CD4-positive, alpha-beta T cell treated with Interleukin-10 for 1 hour (primary cell): ENCODE measurements at regions not wholly inside any gene's neighbourhood (a gene's known extent, or its start where the extent isn't known, plus 50 kb on each side); places are given as distances from the start of the nearest gene placed in this dataset.

Experiments
- DNase-seq: peaks from one replicate; pipeline ENCODE4 v3.0.0-alpha.2; 2020

DNA sequence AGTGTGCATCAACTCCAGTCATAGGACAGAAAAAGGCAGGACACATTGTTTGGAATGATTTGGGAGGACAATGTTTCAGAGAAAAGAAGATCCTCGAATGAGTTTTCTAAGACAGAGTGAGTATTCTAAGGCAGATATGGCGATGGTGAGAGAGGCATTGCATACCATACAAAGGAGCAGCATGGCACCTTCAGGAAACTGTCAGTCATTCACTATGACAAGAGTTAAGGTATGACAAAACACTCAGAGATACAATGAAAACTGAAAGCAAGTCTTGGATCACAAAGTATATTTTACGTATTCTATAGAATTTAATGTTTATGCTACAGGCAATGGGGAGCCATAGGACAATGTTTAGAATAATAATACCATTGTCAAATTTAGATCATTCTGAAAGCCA is 337.4 kb upstream of the LYPLAL1 start:
- no peak for DNase-seq

DNA sequence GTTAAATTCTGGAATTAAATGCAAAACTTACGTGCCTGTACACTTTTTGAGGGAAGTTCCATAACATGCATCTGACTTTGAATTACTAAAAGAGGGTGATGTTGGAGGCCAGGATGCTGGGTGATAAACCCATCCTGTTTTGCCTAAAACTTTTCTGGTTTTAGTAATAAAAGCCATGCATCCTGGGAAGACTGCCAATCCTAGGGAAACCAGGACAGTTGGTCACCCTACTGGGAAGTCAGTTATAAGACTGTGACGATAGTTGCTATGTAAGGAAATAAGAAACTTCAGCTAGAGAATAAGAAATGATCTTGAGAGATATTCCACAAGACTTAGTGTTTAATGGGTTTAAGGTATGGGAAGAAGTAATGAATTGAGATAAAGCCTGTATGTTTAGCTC is 336.6 kb upstream of the LYPLAL1 start:
- no peak for DNase-seq

DNA sequence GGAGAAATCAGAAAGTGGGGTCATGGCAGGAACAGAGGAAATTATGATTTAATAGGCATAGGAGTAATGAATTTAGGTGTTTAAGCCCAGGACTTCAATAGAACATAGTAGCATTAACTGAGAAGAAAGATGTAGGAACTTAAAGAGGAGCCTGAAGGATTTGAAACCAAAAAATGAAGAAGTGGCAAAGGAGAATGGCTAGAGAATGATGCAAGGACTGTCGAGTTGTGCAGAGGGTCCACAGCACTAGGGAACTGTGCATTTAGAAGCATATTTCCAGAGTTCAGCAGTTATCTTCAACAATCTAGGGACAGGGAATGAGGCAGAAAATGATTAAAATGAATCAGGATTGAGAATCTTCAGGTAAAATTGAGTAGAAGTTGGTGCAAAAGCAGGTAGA is 328.1 kb upstream of the LYPLAL1 start:
- no peak for DNase-seq

DNA sequence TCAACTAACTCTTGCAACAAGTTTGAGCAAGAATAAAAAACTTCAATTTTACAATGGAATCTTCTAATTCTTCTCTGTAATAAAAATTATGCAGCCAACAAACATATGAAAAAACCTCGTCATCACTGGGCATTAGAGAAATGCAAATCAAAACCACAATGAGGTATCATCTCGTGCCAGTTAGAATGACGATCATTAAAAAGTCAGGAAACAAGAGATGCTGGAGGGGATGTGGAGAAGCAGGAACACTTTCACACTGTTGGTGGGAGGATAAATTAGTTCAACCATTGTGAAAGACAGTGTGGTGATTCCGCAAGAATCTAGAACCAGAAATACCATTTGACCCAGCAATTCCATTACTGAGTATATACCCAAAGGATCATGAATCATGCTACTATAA is 327.5 kb upstream of the LYPLAL1 start:
- DNase-seq, result no peak

DNA sequence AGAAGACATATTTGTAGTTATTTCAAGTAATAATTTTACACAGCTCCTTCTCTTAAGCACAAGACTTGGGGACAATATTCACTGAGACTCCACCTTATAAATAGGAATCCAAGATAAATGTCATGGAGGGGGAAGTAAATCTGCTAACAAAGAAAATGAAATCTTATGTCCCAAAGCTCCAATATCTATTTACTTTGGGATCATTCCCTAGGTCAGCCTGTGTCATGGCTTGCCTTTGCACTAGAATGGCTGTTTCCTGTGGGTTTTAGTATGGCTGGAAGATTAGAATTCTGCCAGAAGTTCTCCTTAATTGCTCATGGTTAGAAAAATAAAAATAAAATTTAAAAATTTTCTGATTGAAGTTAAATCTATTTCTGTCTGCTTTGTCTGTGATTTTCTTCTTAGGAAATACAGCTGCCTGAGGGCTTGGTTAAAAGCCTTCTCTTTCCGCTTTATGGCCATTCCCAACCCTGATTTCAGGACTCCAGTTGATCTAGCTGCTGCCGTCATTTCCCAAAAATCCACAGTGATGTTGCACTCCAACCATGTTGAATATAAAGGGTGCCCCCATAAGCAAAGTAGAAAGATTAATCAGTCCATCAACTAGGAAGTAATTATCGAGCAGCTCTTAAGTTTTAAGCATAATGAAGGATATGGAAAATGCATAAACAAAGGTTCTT is 326.4 kb upstream of the LYPLAL1 start:
- DNase-seq, result no peak

DNA sequence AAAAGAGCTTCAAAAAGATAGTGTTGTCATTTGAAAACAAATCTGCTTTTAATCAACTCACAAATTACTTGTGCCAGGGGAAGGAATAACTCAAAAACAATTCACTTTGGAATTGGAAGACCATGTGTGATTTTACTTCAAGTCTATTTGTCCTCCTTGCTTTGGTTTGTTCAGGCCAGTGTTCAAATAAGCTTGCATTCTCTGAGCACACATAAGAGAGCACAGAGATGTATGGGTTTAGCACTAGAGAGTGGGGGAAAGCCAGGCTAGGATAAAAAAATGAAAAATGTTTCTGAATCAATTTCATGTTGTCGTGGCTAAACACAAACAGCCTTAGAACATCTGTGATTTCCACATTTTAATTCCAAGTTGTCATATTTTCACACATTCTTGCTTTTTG is 325.7 kb upstream of the LYPLAL1 start:
- DNase-seq, result no peak

DNA sequence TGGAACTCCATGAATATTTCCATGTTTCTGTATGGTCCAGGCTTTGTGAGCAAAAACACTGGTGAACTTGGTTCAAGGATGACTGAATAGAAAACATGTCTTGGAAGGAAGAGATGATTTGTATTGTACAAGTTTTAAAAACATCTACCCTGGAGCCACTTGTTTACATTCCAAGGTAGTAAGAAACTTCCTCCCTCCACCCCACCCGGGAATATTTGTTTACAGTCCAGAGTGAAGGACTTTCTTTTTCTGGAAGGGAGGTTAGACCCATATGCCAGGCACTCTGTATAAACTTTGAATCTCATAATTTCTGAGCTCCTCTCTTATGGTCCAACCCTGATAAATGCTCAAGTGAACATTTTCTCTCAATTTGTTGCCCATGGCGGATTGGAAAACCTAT is 323.3 kb upstream of the LYPLAL1 start:
- DNase-seq, result no peak

DNA sequence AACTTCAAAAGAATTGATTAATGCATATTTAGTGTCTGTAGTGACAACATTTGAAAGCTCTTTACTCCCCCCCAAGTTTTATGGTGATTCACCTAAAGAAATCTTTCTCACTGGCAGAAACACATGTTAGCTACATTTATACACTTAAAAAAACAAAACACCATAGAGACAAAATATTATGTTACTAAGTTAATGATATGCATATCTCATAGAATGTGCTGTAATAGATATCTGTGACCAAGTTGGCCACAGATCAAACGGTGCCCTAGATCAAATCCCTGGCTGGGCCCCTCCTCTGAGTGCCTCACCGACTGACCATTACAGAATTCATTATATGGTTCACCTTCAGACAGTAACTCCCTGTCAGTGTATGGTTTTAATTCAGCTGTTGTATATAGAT is 322.1 kb upstream of the LYPLAL1 start:
- DNase-seq, result no peak

DNA sequence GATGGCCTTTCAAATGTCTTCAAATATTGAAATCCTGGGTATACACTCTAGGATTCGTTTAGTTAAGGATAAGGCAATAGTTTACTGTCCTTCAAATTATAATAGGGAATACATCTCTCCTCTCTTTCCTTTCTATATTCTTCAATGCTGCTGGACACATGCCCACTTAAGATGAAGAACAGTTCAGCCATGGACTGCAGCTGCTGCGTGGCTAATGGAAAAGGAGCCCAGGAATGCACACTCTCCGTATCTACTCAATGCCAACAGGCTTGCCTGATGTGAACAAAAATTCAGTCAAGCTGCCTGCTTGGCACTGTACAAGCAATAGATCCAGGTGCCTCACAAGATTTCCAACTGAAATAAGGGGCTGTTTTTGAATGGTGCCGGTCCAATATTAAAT is 321.2 kb upstream of the LYPLAL1 start:
- DNase-seq, result no peak

DNA sequence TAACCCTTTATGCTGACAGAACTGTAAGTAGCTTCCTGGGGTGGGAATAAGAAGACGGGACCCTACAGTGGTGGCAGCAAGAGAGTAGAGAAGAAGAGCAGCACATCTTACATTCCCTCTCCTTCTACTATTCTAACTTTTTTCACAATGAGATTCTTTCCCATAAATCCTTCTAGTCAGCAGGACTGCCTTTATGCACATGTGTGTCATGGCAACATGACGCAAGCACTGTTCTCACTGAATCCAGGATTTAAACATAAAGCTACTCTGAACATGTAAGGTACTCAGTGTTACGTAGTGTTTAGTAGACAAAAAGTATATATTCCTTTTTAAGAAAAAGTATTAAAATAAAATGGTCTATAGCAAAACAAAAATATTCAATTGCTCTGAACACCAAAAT is 309.7 kb upstream of the LYPLAL1 start:
- DNase-seq, result no peak

DNA sequence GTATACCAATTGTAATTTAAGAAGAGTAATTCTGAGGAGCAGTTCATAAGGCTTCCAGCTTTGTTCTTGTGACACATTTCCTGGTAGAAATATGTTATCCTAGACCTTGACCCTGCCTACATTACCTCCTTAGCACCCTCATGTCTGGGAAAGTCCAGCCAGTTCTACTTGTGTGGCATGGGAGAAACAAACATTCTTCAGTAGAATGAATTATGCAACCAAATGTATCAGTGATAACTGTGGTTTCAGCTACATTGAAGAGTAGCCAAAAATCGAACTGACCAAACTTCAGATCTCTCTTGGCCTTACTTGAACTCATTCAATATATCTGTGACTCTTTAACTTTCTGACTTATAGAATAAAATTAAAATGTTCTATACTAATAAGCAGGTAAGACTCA is 308.1 kb upstream of the LYPLAL1 start:
- no peak for DNase-seq

DNA sequence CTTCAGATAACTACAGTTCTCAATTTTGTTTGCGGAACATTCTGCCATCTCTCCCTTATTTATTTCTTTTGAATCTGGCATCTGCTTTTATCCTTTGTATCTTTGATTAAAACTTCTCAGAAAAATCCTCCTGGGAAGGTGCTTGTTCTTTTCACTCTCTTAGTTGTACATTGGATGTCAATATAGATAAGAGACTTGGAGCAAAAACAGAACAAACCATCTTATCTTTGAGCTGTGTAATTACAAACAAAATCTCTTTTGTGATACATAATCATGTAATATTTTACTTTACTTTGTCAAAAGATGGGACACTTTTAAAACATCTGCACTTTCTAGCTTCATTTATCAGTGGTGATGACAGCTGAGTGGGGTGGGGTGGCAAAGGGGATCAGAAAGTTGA is 307.2 kb upstream of the LYPLAL1 start:
- no peak for DNase-seq

DNA sequence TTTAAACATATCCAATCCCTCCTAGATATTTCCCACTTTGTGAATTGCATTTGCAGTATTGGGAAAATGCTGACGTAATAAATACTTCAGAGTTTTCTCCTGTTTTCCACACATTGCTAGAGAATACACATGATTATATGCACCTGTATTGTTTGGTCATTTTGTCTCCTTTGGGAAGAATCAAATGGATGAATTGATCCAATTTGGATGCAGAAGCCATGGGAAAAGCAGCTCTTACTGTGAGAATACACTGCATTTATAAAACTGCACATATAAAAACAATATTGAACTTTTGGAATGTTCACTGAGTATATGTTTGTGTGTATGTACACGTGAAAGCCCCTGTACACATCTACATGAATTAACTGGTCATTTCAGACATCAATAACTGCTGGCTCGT is 306.6 kb upstream of the LYPLAL1 start:
- DNase-seq, result no peak

DNA sequence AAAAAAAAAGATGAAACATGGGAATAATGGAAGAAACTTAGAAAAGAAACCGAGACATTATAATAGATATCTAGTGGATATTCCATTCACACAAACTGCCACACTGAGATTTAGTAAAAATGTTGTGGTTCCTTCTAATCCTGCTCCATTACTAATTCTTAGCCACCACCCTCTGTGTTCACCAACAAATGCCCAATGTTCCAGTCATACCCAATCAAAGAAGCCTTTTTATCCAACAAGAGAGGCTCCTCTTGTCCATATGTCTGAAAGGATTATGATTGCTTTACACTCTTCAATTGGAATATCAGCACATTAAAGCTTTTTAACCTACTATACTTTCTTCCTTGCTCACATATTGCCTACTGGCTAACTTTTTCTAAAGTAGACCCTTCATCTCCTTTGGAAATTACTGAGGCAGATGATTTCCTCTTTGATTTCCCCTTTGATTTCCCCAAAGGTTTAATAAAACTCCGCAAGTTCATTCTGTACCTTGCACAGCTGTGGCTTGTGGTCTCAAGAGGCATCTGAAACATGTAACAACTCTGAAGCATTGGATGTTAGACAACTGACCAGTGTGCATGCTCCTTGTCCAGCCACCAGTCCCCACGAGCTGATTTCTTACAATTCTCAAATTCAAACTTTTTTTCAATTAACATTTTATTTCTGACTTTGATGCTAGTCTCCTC is 305.6 kb upstream of the LYPLAL1 start:
- DNase-seq, result no peak

DNA sequence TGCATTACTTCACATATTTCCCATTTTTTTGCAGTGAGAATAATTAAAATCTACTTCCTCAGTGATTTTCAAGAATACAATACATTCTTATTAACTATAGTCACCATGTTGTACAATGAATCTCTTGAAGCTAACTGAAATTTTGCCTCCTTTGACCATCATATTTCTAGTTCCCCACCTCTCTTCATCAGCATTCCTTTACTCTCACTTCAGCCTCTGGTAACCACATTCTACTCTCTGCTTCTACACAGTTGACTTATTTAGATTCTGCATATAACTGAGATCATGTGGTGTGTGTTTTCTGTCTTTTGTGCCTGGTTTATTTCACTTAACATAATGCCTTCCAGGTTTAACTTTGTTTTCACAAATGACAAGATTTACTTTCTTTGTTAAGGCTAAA is 304.4 kb upstream of the LYPLAL1 start:
- no peak for DNase-seq

DNA sequence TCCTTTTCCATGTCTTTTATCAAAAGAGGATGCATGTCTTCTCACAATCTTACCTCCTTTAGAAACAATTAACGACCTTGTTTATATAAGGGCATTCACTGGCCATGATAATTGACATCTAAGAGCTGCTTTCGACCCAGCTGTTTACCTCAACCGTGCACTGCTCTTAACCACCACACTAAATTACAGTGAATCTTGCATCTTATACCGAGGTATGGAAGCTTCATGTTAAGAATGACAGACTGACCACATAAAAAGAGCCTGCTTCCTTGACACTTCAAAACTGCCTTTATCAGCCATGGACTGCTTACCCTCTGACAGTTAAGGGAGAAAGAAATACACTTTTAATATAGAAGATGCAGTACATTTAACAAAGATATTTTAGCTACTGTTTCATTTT is 301.7 kb upstream of the LYPLAL1 start:
- no peak for DNase-seq

DNA sequence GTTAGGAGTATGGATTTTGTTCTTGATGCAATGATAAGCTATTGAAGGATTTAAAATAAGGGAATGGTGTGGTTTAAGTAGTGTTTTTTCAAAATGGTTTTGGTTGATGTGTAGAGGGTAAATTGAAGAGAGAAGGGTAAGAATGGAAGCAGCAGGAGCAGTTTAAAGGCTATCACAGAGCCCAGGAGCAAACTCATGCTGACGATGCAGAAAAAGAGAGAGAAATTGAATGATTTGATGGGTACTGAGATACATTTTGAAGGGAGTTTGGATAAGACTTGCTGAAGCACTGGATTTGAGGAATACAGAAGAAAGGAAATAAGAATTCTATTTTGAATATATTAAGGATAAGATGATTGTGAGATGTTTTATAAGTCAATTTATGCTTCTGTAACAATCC is 300.8 kb upstream of the LYPLAL1 start:
- no peak for DNase-seq

DNA sequence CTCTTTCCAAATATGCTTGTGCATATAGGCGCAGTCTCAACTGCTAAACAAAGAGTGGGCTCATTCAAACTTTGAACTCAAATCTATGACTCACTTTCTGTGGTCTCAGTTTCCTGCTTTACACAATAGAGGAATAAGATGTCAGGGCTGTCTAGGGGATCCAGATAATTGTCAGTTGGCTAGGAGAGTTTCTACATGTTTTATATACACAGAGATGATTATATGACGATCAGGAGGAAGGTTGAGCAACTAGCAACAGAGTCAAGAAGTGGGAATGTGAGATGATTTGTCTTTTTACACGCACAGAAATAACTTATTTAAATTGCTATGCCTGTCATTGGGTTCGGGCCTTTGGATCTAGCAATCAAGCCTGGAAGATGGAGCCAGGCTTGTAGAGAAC is 299.4 kb upstream of the LYPLAL1 start:
- no peak for DNase-seq

DNA sequence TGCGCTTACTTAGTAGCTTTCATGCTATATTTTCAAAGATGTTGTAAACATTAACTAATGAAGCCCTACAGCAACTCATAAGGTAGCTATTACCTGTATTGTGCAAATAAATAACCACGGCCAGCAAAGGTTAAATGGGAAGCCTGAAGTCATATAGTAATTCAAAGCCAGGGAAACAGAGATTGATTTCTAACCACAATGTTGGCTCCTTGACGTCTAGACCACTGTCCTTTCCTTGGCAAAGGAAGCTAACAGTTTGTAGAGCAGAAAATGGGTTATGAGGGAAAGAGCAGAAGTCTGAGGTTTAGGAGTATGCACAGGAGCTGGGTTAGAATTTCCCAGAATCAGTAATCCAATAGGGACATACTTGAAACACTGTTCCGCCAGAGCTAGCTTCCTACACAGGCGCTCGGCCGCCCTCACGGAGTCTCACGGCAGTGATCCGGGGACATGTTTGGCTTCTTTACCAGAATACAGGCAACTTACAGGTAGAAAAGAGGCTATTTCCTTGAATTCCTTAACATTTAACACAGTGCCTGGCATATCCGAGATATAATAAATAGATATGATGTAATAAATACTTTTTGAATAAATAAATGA is 298.8 kb upstream of the LYPLAL1 start:
- no peak for DNase-seq

DNA sequence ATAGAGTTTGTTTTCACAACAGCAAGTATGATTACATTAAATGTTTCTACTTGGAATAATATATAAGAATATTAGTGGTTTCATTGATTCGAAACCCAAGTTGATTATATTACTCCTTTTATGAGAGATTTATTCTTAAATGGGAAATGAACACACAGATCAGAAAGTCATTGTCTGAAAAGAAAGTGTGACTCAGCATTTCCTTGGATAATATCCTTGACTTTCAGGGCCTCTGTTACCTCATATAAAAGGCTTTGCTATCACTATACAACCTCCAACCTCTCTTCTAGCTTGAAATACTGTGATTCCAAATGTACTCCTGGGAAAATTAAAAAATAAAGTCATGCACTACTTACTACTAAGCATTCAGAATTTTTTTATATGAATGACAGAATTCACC is 295.3 kb upstream of the LYPLAL1 start:
- DNase-seq, result no peak

DNA sequence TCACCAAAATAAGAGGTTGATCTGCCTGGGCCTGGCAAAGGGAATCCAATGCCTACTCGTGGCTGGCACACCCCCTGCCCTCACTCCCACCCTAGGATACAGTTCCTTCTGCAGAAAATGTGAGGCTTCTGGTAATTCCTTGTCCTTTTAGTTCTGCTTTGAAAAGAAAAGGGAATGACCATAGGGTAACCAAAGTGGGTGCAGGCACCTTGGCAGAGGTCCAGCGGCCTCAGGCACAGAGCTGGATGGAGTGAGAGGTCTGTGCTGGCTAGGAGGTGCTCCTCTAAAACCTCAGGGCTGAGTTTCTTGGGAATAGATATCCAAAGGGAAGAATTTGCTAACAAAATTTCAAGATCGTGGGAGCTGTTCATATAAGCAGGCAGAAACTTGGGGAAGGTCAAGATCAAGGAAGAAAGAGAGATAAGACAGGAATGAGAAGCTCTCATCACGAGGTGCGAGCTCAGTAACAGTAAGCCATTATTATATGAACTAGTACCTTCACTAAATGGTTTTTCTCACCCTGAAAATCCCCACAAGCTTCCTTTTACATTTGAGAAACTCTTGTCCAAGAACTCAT is 293.1 kb upstream of the LYPLAL1 start:
- DNase-seq, result no peak

DNA sequence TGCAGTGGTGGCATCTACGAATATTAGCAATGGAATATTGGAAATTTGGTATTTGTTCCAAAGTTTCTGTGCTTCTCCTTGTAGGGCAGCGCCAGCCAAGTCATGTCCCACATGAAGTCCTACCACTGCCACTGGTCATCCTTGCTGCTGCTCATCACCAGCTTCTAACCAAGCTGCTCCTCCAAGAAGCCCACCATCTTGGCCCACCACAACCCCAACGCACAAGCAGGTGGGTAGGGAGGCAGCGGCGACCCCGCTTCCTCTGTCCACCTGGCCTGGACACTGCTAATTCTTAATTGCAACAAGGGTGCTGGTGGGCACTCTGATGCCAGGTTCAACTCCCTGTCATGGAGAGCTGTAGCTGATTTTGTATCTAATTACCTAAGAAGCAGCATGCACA is 291.2 kb upstream of the LYPLAL1 start:
- DNase-seq, result no peak

DNA sequence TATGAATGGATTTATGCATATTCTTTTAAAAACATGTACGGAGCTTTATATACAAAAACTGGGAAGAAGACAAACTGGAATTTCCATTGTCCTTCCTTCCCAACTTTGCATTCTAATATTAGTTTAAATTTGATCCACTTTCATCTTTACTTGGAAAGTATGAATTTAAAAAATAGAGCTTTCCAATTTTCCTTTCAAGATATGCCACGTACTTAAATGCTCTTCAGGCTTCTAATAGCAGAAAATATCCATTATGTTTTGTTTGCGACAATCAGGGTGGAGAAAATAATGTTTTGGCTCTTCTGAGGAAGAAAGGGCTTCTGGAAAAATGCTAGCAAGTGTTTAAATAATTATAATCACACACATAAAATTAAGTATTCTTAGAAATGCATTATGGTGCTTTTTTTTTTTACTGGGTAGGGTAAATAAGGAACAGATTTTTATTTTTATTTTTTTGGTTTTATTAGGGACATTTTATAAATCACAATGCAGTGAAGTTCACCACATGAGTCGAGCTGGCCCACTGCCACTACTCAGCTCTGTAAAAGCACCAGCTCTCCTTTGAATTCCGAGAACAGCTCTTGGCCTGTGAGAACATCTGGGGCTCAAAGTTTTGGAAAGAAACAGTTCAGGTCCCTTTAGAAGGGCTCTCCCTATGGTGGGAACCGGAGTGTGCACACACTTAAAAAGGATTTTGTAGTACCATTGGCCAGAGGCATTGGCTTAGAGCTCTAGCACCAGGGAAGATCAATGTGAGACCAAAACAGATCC is 287.4 kb upstream of the LYPLAL1 start:
- no peak for DNase-seq
